HCT116 (cell line): ENCODE measurements at regions not wholly inside any gene's neighbourhood (a gene's known extent, or its start where the extent isn't known, plus 50 kb on each side); places are given as distances from the start of the nearest gene placed in this dataset.

Source experiments
- ATAC-seq: fragments of 200-7000 bp; cut with Tn5 transposase; 2 replicates; pipeline ENCODE4 v1.9.1; 2020; ENCODE audit warnings: mild to moderate bottlenecking, moderate library complexity
- BruUV-seq: library from RNA; stranded (reverse); fragments of 400-500 nt; replicated peaks from 2 replicates; lab custom pipeline; 2021; lab: Mats Ljungman, UMichigan
- CTCF ChIA-PET: fragments of 300-600 bp; sonication (Branson Sonifier 250); formaldehyde crosslinking; loops from one replicate; lab custom pipeline; 2021; ENCODE audit warnings: antibody characterized with exemption; lab: Charles Lee
- POLR2A ChIA-PET: fragments of 300-600, 350-600 bp; sonication (Branson Sonifier 250); formaldehyde crosslinking; loops from one replicate; lab custom pipeline; 2021; ENCODE audit warnings: antibody characterized with exemption; lab: Charles Lee
- RAD21 ChIA-PET, 2 experiments: fragments of 300-600 bp; sonication (Branson Sonifier 250); formaldehyde crosslinking; loops; one replicate each; lab custom pipeline; 2023; ENCODE audit warnings: low total read pairs in 2 of 2; ENCODE audit not compliant: uncharacterized antibody in 2 of 2, unreplicated experiment in 2 of 2, low non-redundant PET in 1 of 2; lab: Charles Lee
- DNase-seq: peaks from one replicate; pipeline ENCODE4 v3.0.0-alpha.2; 2010; ENCODE audit warnings: low read depth, low spot score
- H2AFZ ChIP-seq: fragments of 200-600 bp; shearing (Covaris generic), sonication (generic); 2 replicates; pipeline ENCODE4 v1.6.1; 2017; ENCODE audit warnings: low read depth, mixed run types, mixed read lengths, antibody characterized with exemption, low read length; ENCODE audit not compliant: poor library complexity, severe bottlenecking
- H3K27ac ChIP-seq: 2 replicates; pipeline ENCODE4 v1.5.1; 2012; ENCODE audit warnings: low read depth, low read length
- H3K27me3 ChIP-seq: fragments of 200-600 bp; sonication (generic); 2 replicates; pipeline ENCODE4 v1.6.1; 2016; ENCODE audit warnings: mixed run types, low read length, mixed read lengths; ENCODE audit not compliant: insufficient read depth
- H3K36me3 ChIP-seq, 2 experiments: fragments of 200-500 bp in 1 of 2; fragments of 200-600 bp in 1 of 2; sonication (Bioruptor generic) in 1 of 2; sonication (generic) in 1 of 2; 2 replicates each; pipeline versions ENCODE4 v1.5.1 to v1.6.1; 2014 to 2016; ENCODE audit warnings: low read length in 2 of 2, inconsistent platforms in 1 of 2, mixed read lengths in 1 of 2, mixed run types in 1 of 2; ENCODE audit not compliant: insufficient read depth in 2 of 2, control insufficient read depth in 1 of 2
- H3K4me1 ChIP-seq, 2 experiments: fragments of 200-600 bp in 1 of 2; sonication (generic) in 1 of 2; 2 replicates each; pipeline versions ENCODE4 v1.5.1 to v1.6.1; 2012 to 2017; ENCODE audit warnings: low read length in 2 of 2, inconsistent platforms in 1 of 2, mild to moderate bottlenecking in 1 of 2, mixed read lengths in 1 of 2, mixed run types in 1 of 2, moderate library complexity in 1 of 2; ENCODE audit not compliant: insufficient read depth in 2 of 2, control insufficient read depth in 1 of 2
- H3K4me2 ChIP-seq: fragments of 200-600 bp; sonication (generic); 2 replicates; pipeline ENCODE4 v1.6.1; 2017; ENCODE audit warnings: mixed run types, low read length, mixed read lengths
- H3K4me3 ChIP-seq, 2 experiments: fragments of 200-600 bp in 1 of 2; sonication (generic) in 1 of 2; replicated peaks in 1 of 2; 2 replicates each; pipeline ENCODE4 v1.5.1; 2011 to 2016; ENCODE audit warnings: low read length in 2 of 2, control low read depth in 1 of 2, low read depth in 1 of 2, mild to moderate bottlenecking in 1 of 2, mixed read lengths in 1 of 2, mixed run types in 1 of 2
- H3K79me2 ChIP-seq: fragments of 200-600 bp; sonication (generic); 2 replicates; pipeline ENCODE4 v1.6.1; 2017; ENCODE audit warnings: mild to moderate bottlenecking, mixed run types, low read length, moderate library complexity, mixed read lengths; ENCODE audit not compliant: insufficient read depth
- H3K9ac ChIP-seq: fragments of 200-600 bp; sonication (generic); 2 replicates; pipeline ENCODE4 v1.6.1; 2016; ENCODE audit warnings: low read length, mixed read lengths
- H3K9me2 ChIP-seq: fragments of 200-600 bp; sonication (generic), shearing (Covaris generic); 2 replicates; pipeline ENCODE4 v1.6.1; 2017; ENCODE audit warnings: mixed run types, mild to moderate bottlenecking, moderate library complexity; ENCODE audit not compliant: insufficient read depth
- H3K9me3 ChIP-seq, 2 experiments: fragments of 200-500 bp in 1 of 2; fragments of 200-600 bp in 1 of 2; sonication (Bioruptor generic) in 1 of 2; sonication (generic) in 1 of 2; 2 replicates each; pipeline ENCODE4 v1.6.1; 2014 to 2017; ENCODE audit warnings: low read length in 2 of 2, mixed read lengths in 2 of 2, inconsistent platforms in 1 of 2, low read depth in 1 of 2, mild to moderate bottlenecking in 1 of 2, mixed run types in 1 of 2, moderate library complexity in 1 of 2; ENCODE audit not compliant: control insufficient read depth in 1 of 2, insufficient read depth in 1 of 2
- H4K20me1 ChIP-seq: fragments of 200-600 bp; sonication (generic), shearing (Covaris generic); 2 replicates; pipeline ENCODE4 v1.6.1; 2017; ENCODE audit warnings: mixed run types, mild to moderate bottlenecking, moderate library complexity; ENCODE audit not compliant: insufficient read depth
- ATF3 ChIP-seq: IDR thresholded peaks from 2 replicates; pipeline ENCODE4 v1.6.1; 2012
- CBX3 ChIP-seq: IDR thresholded peaks from 2 replicates; pipeline ENCODE4 v1.6.1; 2012; ENCODE audit warnings: low read depth
- EGR1 ChIP-seq: IDR thresholded peaks from 2 replicates; pipeline ENCODE4 v1.6.1; 2012; ENCODE audit warnings: low read depth
- ELF1 ChIP-seq: IDR thresholded peaks from 2 replicates; pipeline ENCODE4 v1.6.1; 2012; ENCODE audit warnings: low read depth, borderline replicate concordance
- FOSL1 ChIP-seq: IDR thresholded peaks from 2 replicates; pipeline ENCODE4 v1.6.1; 2012; ENCODE audit warnings: low read depth
- JUND ChIP-seq: IDR thresholded peaks from 2 replicates; pipeline ENCODE4 v1.6.1; 2012
- POLR2AphosphoS5 ChIP-seq: IDR thresholded peaks from 2 replicates; pipeline ENCODE4 v1.6.1; 2011; ENCODE audit warnings: mild to moderate bottlenecking, low read depth, low read length, moderate library complexity
- SIN3A ChIP-seq: IDR thresholded peaks from 2 replicates; pipeline ENCODE4 v1.6.1; 2012; ENCODE audit warnings: low read depth
- SP1 ChIP-seq: IDR thresholded peaks from 2 replicates; pipeline ENCODE4 v1.6.1; 2012; ENCODE audit warnings: low read depth
- SRF ChIP-seq: IDR thresholded peaks from 2 replicates; pipeline ENCODE4 v1.6.1; 2012; ENCODE audit warnings: low read depth
- YY1 ChIP-seq: IDR thresholded peaks from 2 replicates; pipeline ENCODE4 v1.6.1; 2011; ENCODE audit warnings: low read length, low read depth, moderate library complexity, mild to moderate bottlenecking; ENCODE audit not compliant: insufficient replicate concordance; ENCODE audit errors: extremely low read depth
- ZNF274 ChIP-seq: fragments of 200-500 bp; sonication (Bioruptor generic); IDR thresholded peaks from 2 replicates; pipeline ENCODE4 v1.6.1; 2014; ENCODE audit warnings: mild to moderate bottlenecking, low read depth, low read length, inconsistent platforms
- intact Hi-C: fragments of 100-400 bp; cut with micrococcal nuclease; formaldehyde crosslinking; loops from 2 replicates; pipeline ENCODE4 v1.10.0; 2022
- TF ChIP-seq, protein P1 (sequence below), 3 experiments: fragments of 200-600 bp in 1 of 3; sonication (generic) in 1 of 3; IDR thresholded peaks in 2 of 3; conservative IDR thresholded peaks in 1 of 3; 2 replicates each; pipeline ENCODE4 v1.5.1; 2012 to 2017; ENCODE audit warnings: low read depth in 2 of 3, low read length in 2 of 3, antibody characterized with exemption in 1 of 3, borderline replicate concordance in 1 of 3, control low read depth in 1 of 3, mild to moderate bottlenecking in 1 of 3, mixed read lengths in 1 of 3, mixed run types in 1 of 3, moderate library complexity in 1 of 3; ENCODE audit not compliant: insufficient read depth in 1 of 3
- TF ChIP-seq, protein P2 (sequence below): IDR thresholded peaks from 2 replicates; pipeline ENCODE4 v1.6.1; 2011; ENCODE audit warnings: mild to moderate bottlenecking, low read length, moderate library complexity; ENCODE audit not compliant: insufficient replicate concordance; ENCODE audit errors: extremely low read depth
- TF ChIP-seq, protein P3 (sequence below): IDR thresholded peaks from 2 replicates; pipeline ENCODE4 v1.6.1; 2012

DNA sequence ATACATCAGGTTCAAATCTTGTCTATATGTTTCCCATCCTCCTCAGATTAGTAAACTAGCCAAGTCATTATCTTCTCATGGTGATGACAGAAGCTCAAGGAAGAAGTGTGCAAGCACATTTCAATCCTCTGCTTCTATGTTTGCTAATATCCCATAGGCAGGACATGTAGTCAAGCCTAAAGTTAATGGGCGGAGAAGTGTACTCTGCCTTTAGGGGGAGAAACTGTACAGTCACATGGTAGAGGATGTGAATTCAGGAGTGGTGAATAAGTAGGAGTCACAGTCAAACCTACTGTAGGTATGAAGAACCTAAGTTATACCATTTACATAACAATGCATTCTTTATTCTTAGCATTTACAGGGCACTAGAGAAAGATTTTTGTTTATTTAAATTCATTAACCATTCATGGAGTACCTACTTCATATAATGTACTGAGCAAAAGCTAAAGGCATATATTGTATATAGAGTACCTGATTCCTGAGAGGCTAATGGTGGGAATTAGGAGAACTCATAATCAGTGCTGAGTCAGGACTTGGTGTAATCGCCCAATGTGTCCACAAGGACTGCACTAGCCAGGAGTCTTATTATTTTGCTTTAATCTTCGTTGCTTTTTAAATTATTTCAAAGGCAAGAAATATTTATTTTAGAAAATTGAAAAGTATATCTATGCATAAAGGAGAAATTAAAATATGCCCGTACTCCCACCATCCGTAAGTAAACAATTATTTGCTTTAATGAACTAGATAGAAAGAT lies 394.3 kb upstream of the ETAA1 start:
- H3K9me2 ChIP-seq: no peaks in the 10 kb centered on the region
- no peaks in the 10 kb centered on the region for H4K20me1 ChIP-seq
- no peak overlapping the region for H3K27ac ChIP-seq
- ATAC-seq: no peak
- ChIA-PET CTCF (no interaction called here), RAD21 (no interaction called here), POLR2A (no interaction called here)
- TF ChIP-seq YY1: no peak
- DNase-seq: no peak
- H3K4me2 ChIP-seq: no peak overlapping the region
- no peaks in the 10 kb centered on the region for H3K79me2 ChIP-seq
- intact Hi-C loops: no loop called here
- no peaks in the 10 kb centered on the region for H3K27me3 ChIP-seq
- no peaks in the 10 kb centered on the region for H3K4me1 ChIP-seq
- no peak overlapping the region for H3K4me3 ChIP-seq
- BruUV-seq: no TSS peak
- peaks cover 0 to 8% of the 10 kb centered on the region in 2 experiments; a peak in 1 of 4 replicates for H3K9me3 ChIP-seq
- no peak overlapping the region for H3K9ac ChIP-seq
- no peak overlapping the region for H2AFZ ChIP-seq
- H3K36me3 ChIP-seq: no peaks in the 10 kb centered on the region

GRCh38 chr2:67006373-67006960 lies 390.7 kb upstream of the ETAA1 start:
- CTCF ChIA-PET: no interaction called here
- H3K27ac ChIP-seq: no peak overlapping the region
- H3K36me3 ChIP-seq: no peaks in the 10 kb centered on the region
- no peaks in the 10 kb centered on the region for H4K20me1 ChIP-seq
- DNase-seq (no peak), ATAC-seq (no peak)
- no peaks in the 10 kb centered on the region for H3K9me2 ChIP-seq
- H3K79me2 ChIP-seq: no peaks in the 10 kb centered on the region
- H3K4me3 ChIP-seq: no peak overlapping the region
- RAD21 ChIA-PET: no interaction called here
- H3K9me3 ChIP-seq: peaks cover 0 to 8% of the 10 kb centered on the region in 2 experiments; a peak in 1 of 4 replicates
- intact Hi-C loops: no loop called here
- H3K4me1 ChIP-seq: no peaks in the 10 kb centered on the region
- BruUV-seq: no TSS peak
- no peak overlapping the region for H3K9ac ChIP-seq
- POLR2A ChIA-PET: no interaction called here
- H2AFZ ChIP-seq: no peak overlapping the region
- H3K27me3 ChIP-seq: no peaks in the 10 kb centered on the region
- no peak overlapping the region for H3K4me2 ChIP-seq
- no peak for TF ChIP-seq SRF
- TF ChIP-seq, protein P1, sequence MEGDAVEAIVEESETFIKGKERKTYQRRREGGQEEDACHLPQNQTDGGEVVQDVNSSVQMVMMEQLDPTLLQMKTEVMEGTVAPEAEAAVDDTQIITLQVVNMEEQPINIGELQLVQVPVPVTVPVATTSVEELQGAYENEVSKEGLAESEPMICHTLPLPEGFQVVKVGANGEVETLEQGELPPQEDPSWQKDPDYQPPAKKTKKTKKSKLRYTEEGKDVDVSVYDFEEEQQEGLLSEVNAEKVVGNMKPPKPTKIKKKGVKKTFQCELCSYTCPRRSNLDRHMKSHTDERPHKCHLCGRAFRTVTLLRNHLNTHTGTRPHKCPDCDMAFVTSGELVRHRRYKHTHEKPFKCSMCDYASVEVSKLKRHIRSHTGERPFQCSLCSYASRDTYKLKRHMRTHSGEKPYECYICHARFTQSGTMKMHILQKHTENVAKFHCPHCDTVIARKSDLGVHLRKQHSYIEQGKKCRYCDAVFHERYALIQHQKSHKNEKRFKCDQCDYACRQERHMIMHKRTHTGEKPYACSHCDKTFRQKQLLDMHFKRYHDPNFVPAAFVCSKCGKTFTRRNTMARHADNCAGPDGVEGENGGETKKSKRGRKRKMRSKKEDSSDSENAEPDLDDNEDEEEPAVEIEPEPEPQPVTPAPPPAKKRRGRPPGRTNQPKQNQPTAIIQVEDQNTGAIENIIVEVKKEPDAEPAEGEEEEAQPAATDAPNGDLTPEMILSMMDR (IDR thresholded peaks at IDR 0.05 in 2 of 3, conservative IDR thresholded peaks at IDR 0.05 in 1 of 3; ENCODE audit: borderline replicate concordance in 1 of 3, insufficient read depth in 1 of 3, low read depth in 2 of 3, low read length in 2 of 3): no peak
- TF ChIP-seq SIN3A: no peak
- TF ChIP-seq ATF3: no peak
- no peak for TF ChIP-seq SP1
- TF ChIP-seq, protein P2, sequence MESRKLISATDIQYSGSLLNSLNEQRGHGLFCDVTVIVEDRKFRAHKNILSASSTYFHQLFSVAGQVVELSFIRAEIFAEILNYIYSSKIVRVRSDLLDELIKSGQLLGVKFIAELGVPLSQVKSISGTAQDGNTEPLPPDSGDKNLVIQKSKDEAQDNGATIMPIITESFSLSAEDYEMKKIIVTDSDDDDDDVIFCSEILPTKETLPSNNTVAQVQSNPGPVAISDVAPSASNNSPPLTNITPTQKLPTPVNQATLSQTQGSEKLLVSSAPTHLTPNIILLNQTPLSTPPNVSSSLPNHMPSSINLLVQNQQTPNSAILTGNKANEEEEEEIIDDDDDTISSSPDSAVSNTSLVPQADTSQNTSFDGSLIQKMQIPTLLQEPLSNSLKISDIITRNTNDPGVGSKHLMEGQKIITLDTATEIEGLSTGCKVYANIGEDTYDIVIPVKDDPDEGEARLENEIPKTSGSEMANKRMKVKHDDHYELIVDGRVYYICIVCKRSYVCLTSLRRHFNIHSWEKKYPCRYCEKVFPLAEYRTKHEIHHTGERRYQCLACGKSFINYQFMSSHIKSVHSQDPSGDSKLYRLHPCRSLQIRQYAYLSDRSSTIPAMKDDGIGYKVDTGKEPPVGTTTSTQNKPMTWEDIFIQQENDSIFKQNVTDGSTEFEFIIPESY: no peak
- TF ChIP-seq POLR2AphosphoS5: no peak
- TF ChIP-seq ELF1: no peak
- TF ChIP-seq, protein P3, sequence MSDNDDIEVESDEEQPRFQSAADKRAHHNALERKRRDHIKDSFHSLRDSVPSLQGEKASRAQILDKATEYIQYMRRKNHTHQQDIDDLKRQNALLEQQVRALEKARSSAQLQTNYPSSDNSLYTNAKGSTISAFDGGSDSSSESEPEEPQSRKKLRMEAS: no peak
- TF ChIP-seq JUND: no peak
- no peak for TF ChIP-seq CBX3
- no peak for TF ChIP-seq ZNF274
- TF ChIP-seq YY1: no peak
- TF ChIP-seq FOSL1: no peak
- no peak for TF ChIP-seq EGR1
